DMS53 (cell line): ENCODE measurements at regions not wholly inside any gene's neighbourhood (a gene's known extent, or its start where the extent isn't known, plus 50 kb on each side); places are given as distances from the start of the nearest gene placed in this dataset.

Source experiments
- DNase-seq: peaks from one replicate; lab custom pipeline; 2025; lab: John Stamatoyannopoulos, UW

GRCh38 chr2:147711031-147711430, 133.8 kb upstream of the ACVR2A start:
- no peak for DNase-seq

GRCh38 chr2:147709655-147710054, 135.2 kb upstream of the ACVR2A start:
- no peak for DNase-seq

GRCh38 chr2:147703171-147703570, 141.7 kb upstream of the ACVR2A start:
- DNase-seq, result no peak

- DNase-seq, result no peak
Measured at GRCh38 chr2:147698166-147698565, 146.7 kb upstream of the ACVR2A start.

GRCh38 chr2:147696426-147696825, 148.4 kb upstream of the ACVR2A start:
- DNase-seq, result no peak

GRCh38 chr2:147689220-147689909, 155.5 kb upstream of the ACVR2A start:
- no peak for DNase-seq

GRCh38 chr2:147688242-147688641, 156.6 kb upstream of the ACVR2A start:
- DNase-seq, result no peak

- DNase-seq, result no peak
Measured at GRCh38 chr2:147686365-147686764, 158.5 kb upstream of the ACVR2A start.

GRCh38 chr2:147684903-147685302, 159.9 kb upstream of the ACVR2A start:
- DNase-seq, result no peak

- DNase-seq, result no peak
Measured at GRCh38 chr2:147683380-147683779, 161.4 kb upstream of the ACVR2A start.

GRCh38 chr2:147681093-147681492, 163.7 kb upstream of the ACVR2A start:
- no peak for DNase-seq

GRCh38 chr2:147679955-147680531, 164.8 kb upstream of the ACVR2A start:
- peak; percentile 21 for DNase-seq

- peak; percentile 30 for DNase-seq
Measured at GRCh38 chr2:147679191-147679954, 165.5 kb upstream of the ACVR2A start.

- DNase-seq, result no peak
Measured at GRCh38 chr2:147665105-147665504, 179.7 kb upstream of the ACVR2A start.

GRCh38 chr2:147663962-147664361, 180.9 kb upstream of the ACVR2A start:
- no peak for DNase-seq

GRCh38 chr2:147663153-147663961, 181.5 kb upstream of the ACVR2A start:
- no peak for DNase-seq

GRCh38 chr2:147662221-147662620, 182.6 kb upstream of the ACVR2A start:
- DNase-seq, result no peak

GRCh38 chr2:147660680-147661079, 184.1 kb upstream of the ACVR2A start:
- DNase-seq, result no peak

- no peak for DNase-seq
Measured at GRCh38 chr2:147659051-147659450, 185.8 kb upstream of the ACVR2A start.

- no peak for DNase-seq
Measured at GRCh38 chr2:147657086-147658000, 187.5 kb upstream of the ACVR2A start.

GRCh38 chr2:147649998-147650397, 194.8 kb upstream of the ACVR2A start:
- DNase-seq, result no peak
